ENCODE measurements at regions not wholly inside any gene's neighbourhood (a gene's known extent, or its start where the extent isn't known, plus 50 kb on each side); places are given as distances from the start of the nearest gene placed in this dataset.

- no peak for TF ChIP-seq RXRA (IDR thresholded peaks at IDR 0.05)
- TF ChIP-seq CTCF (IDR thresholded peaks at IDR 0.05; ENCODE audit: low read depth, low read length, missing input control), result no peak
- TF ChIP-seq YY1 (IDR thresholded peaks at IDR 0.05), result no peak
- no peak for TF ChIP-seq EGR1 (IDR thresholded peaks at IDR 0.05; ENCODE audit: low read depth in 2 of 2)
- no peak for TF ChIP-seq HNF4A (conservative IDR thresholded peaks at IDR 0.05)
Observed at GRCh38 chr10:10734356-10735064, 283.2 kb upstream of the CELF2 start.
